ENCODE measurements at regions not wholly inside any gene's neighbourhood (a gene's known extent, or its start where the extent isn't known, plus 50 kb on each side); places are given as distances from the start of the nearest gene placed in this dataset.

- TF ChIP-seq CTCF (IDR thresholded peaks at IDR 0.05; ENCODE audit: low read depth, low read length, poor library complexity, severe bottlenecking) (no peak), EZH2phosphoT487 (IDR thresholded peaks at IDR 0.05; ENCODE audit: borderline replicate concordance, low read length) (no peak)
Measured at GRCh38 chr9:81191222-81191621, 498.1 kb downstream of the TLE1 start.
